SHP77 treated with DMSO at 0.1 percent for 48 hours (cell line): ENCODE measurements at regions not wholly inside any gene's neighbourhood (a gene's known extent, or its start where the extent isn't known, plus 50 kb on each side); places are given as distances from the start of the nearest gene placed in this dataset.

Experiments
- DNase-seq: peaks from one replicate; lab custom pipeline; 2025; lab: John Stamatoyannopoulos, UW

GRCh38 chr1:67991546-67991945 lies 58.9 kb downstream of the DIRAS3 start:
- no peak for DNase-seq

GRCh38 chr1:67988066-67988465 lies 62.4 kb downstream of the DIRAS3 start:
- DNase-seq = no peak

GRCh38 chr1:67987046-67987799 lies 63.2 kb downstream of the DIRAS3 start:
- no peak for DNase-seq

GRCh38 chr1:67983867-67984266 lies 66.6 kb downstream of the DIRAS3 start:
- no peak for DNase-seq

DNA sequence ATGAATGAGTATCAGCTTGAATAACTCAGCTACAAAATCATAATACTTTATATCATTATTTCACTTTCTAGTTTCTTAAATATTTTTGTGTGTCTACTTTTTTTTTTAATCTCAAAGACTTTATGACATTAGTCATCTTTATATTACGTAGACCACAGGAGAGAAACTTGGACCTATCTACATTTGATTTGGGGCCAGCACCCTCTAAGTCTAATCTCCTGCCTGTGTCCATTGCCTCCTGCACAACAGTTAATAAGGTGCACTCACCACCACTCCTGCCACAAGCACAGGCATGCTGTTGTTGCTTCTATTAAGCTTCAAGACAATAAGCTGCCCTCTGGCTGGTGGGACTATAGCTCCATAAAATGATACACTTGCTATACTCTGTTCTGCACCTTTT lies 70.4 kb downstream of the DIRAS3 start:
- no peak for DNase-seq

DNA sequence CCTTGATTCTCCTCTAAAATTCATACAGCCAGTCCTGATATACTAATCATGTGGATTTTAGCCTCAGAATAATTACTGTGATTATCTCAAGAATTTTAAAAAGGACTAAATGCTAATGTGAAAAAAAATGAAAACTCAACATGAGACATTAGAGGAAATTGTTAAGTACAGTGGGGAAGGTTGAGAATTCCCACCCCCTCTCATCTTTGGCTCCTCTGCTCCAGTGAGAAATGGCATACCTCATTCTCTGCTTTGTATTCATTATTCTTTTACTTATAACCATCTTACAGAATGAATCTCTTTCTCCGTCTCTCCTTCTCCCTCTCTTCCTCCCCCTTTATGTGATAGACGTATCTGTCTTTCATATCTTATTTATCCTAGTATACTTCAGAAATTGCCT lies 70.9 kb downstream of the DIRAS3 start:
- no peak for DNase-seq

- DNase-seq = no peak
Measured at GRCh38 chr1:67978890-67979516, 71.4 kb downstream of the DIRAS3 start.

- no peak for DNase-seq
Measured at GRCh38 chr1:67977756-67978155, 72.7 kb downstream of the DIRAS3 start.

DNA sequence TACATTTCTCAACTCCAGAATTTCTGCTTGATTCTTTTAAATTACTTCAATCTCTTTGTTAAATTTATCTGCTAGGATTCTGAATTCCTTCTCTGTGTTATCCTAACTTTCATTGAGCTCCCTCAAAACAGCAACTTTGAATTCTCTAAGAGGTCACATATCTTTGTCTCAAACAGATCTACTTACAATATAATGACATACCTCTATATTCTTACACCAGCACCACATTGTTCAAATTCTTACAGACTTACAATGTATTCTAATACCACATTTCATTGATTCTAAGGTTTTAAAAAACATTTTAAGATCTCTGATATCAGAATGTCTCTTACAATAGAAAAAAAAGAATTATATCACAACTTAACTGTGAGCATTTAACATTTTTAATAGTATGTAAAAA lies 77.4 kb downstream of the DIRAS3 start:
- no peak for DNase-seq

- no peak for DNase-seq
Measured at GRCh38 chr1:67970088-67970487, 80.3 kb downstream of the DIRAS3 start.

DNA sequence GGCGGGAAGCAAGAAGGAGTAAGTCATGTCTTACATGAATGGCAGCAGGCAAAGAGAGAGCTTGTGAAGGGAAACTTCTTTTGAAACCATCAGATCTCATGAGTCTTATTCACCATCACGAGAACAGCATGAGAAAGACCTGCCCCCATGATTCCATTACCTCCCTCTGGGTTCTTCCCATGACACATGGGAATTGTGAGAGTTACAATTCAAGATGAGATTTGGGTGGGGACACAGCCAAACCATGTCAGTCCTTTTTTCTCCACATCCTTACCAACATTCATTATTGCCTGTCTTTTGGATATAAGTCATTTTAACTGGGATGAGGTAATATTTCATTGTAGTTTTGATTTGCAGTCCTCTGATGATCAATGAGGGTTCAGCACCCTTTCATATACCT lies 81.0 kb downstream of the DIRAS3 start:
- no peak for DNase-seq

DNA sequence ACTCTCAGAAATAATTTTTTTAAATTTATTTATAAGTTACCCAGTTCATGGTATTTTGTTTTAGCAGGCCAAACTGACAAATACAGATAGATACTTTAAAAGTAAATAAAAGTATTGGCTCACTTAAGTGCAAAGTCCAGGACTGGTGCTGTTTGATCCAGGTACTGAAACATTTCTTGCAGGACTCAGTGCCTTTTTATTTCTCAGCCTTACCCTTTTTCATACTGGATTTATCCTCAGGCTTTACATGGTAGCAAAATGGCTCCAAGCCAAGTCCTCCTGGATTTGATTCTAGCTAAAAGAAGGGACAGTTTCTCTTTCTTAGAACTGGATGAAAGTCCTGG lies 83.8 kb downstream of the DIRAS3 start:
- no peak for DNase-seq

DNA sequence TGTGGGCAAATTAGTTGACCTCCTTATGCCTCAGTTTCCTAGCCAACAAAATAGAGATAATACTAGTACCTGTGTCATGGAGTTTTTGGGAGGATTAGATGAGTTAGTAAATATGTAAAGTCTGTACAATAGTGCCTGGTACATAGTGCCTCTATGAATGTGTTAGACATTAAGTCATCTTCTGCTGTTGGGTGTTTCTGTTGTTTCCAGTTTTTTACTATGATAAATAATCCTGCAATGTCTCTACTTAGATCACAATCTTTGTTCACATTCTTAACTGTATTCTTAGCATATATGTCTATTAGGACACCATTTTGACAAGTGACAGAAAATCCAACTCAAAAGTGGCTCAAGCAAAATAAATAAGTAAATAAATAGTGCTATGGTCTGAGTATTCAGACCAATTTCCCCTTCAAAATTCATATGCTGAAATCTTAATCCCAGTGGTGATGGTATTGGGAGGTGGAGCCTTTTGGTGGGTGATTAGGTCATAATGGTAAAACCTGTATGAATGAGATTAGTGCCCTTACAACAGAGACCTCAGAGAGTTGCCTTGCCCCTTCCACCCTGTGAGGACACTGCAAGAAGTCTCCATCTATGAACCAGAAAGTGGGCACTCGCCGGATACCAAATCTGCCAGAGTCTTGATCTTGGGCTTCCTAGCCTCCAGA lies 84.3 kb downstream of the DIRAS3 start:
- DNase-seq = no peak

- DNase-seq = no peak
Measured at GRCh38 chr1:67963263-67963662, 87.2 kb downstream of the DIRAS3 start.

- no peak for DNase-seq
Measured at GRCh38 chr1:67960766-67961165, 89.7 kb downstream of the DIRAS3 start.

DNA sequence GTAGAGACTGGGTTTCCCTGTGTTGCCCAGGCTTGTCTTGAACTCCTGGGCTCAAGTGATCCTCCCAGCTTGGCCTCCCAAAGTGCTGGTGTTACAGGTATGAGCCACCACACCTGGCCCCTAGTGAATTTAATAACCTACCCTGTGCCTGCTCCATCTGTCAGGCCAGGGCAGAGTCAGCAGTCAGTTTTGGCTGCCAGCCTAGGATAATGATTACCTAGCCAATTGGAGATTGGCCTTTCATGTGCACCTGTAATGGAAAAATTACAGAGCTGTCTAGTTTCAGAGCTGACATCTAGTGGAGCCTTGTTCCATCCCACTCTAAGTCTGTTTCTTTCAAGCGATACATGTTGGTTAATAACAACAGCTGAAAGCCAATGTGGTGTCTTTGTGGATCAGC lies 92.0 kb downstream of the DIRAS3 start:
- DNase-seq = no peak

DNA sequence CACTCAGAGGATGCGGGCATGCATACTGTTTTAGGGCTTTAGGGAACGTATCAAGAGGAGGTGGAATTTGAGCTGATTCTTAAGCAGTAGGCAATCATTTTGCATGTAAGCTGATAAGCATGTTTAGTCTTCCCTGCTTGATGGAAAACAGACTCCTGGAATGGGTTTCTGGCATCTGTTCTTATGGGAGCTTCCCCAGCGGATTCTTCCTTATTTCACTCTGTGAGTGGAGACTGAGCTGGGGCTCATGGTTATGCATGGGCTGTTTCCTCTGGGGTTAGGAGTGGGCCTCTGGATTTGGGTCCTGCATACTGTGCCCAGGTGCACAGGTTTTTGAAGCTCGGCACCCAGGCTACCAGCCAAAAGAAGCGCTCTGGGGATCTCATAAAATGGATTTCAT lies 93.4 kb downstream of the DIRAS3 start:
- DNase-seq = no peak

DNA sequence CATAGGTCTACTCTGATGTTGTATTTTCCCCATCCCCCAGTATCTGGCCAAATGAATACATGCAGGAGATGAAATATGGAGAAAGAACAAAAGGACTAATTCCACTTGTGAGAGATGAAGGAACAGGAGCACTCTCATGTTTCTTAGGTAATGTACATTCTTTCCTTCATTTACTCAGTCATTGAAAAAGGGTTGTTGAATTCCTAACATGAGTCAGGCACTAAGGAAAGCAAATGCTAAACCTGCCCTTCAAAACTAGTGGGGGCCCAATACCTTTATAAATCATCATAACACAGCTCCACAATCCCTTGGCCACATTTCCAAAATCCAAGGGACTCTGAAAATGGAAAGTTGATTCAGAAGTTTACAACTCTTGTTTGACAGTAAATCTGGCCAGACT lies 94.3 kb downstream of the DIRAS3 start:
- no peak for DNase-seq

GRCh38 chr1:67955591-67955990 lies 94.8 kb downstream of the DIRAS3 start:
- DNase-seq = no peak

DNA sequence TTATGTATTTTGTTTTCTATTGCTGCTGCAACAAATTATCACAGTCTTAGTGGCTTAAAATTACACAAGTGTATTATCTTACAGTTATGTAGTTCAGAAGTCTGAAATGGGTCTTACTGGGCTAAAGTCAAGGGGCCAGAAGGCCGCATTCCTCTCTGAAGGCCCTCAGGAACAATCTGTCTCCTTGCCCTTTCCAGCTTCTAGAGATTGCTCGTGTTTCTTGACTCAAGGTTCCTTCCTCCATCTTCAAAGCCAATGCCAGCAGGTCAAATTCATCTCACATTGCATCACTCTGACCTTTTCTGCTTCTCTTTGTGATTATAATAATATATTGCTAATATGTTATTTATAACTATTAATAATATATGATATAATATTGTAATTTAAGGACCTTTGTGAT lies 97.1 kb downstream of the DIRAS3 start:
- no peak for DNase-seq

GRCh38 chr1:67952071-67952470 lies 98.4 kb downstream of the DIRAS3 start:
- no peak for DNase-seq

- no peak for DNase-seq
Measured at GRCh38 chr1:67951014-67951413, 99.4 kb downstream of the DIRAS3 start.
